WI38 (cell line): ENCODE measurements at regions not wholly inside any gene's neighbourhood (a gene's known extent, or its start where the extent isn't known, plus 50 kb on each side); places are given as distances from the start of the nearest gene placed in this dataset.
A peak's percentile ranks its signal among the peaks of the same experiment; 100 is the strongest.

Source experiments
- H3K4me3 ChIP-seq: 2 replicates; pipeline ENCODE4 v1.5.1; 2011; ENCODE audit warnings: low read depth, mild to moderate bottlenecking, control low read depth, low read length
- CTCF ChIP-seq: IDR thresholded peaks from 2 replicates; pipeline ENCODE4 v1.5.1; 2012; ENCODE audit warnings: low read depth, mild to moderate bottlenecking, control low read depth, low read length

GRCh38 chr13:104785952-104786351, 1719.7 kb upstream of the SLC10A2 start:
- no peak overlapping the region for H3K4me3 ChIP-seq
- no peak for TF ChIP-seq CTCF

GRCh38 chr13:104784891-104785290, 1718.7 kb upstream of the SLC10A2 start:
- no peak for TF ChIP-seq CTCF
- H3K4me3 ChIP-seq, result no peak overlapping the region

- TF ChIP-seq CTCF, result no peak
- no peak overlapping the region for H3K4me3 ChIP-seq
These were observed 1716.5 kb upstream of the SLC10A2 start for GRCh38 chr13:104782741-104783140.

- TF ChIP-seq CTCF, result no peak
- no peak overlapping the region for H3K4me3 ChIP-seq
These were observed 1713.2 kb upstream of the SLC10A2 start for GRCh38 chr13:104779311-104779993.

GRCh38 chr13:104773775-104774174, 1707.6 kb upstream of the SLC10A2 start:
- TF ChIP-seq CTCF, result peak; percentile 56
- H3K4me3 ChIP-seq, result no peak overlapping the region

GRCh38 chr13:104769545-104769944, 1703.3 kb upstream of the SLC10A2 start:
- TF ChIP-seq CTCF, result no peak
- no peak overlapping the region for H3K4me3 ChIP-seq

GRCh38 chr13:104766319-104766718, 1700.1 kb upstream of the SLC10A2 start:
- H3K4me3 ChIP-seq, result no peak overlapping the region
- no peak for TF ChIP-seq CTCF
